ENCODE measurements at regions not wholly inside any gene's neighbourhood (a gene's known extent, or its start where the extent isn't known, plus 50 kb on each side); places are given as distances from the start of the nearest gene placed in this dataset.

DNA sequence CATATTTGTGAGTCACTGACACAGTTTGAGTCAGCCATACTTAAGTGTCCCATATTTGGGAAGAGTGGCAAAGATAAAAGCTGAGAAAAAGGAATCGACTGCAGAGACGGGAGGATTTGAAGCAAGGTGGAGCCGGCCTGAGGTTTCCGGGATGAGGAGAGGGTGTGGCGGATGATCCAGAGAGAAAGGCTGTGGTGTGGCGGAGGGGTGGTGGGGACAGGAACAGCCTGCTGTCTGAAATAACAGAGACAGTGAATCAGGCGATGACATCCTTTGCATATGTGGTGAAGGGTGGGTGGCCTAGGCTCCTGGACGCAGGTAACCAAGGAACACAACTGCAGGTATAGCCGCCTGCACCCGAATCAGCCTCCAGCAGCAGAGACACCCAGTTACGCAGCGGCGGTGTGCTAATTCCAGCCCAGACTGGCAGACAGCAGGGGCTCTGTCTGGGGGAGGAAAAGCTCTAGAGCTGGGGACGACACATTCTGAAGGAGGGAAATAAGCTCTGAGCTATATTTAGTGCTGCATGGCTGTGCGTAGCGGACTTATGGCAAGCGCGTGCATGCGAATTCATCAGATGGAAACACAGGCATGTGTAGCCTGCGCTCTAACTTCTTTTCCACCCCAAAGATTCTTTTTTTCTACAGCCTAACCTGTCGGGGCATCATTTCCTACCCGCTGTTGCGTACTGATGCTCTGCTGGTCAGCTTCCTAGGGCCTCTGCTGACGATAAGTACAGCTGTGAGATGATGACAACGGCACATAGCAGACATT, 62.7 kb upstream of the BARX2 start:
- TF ChIP-seq, protein P1, sequence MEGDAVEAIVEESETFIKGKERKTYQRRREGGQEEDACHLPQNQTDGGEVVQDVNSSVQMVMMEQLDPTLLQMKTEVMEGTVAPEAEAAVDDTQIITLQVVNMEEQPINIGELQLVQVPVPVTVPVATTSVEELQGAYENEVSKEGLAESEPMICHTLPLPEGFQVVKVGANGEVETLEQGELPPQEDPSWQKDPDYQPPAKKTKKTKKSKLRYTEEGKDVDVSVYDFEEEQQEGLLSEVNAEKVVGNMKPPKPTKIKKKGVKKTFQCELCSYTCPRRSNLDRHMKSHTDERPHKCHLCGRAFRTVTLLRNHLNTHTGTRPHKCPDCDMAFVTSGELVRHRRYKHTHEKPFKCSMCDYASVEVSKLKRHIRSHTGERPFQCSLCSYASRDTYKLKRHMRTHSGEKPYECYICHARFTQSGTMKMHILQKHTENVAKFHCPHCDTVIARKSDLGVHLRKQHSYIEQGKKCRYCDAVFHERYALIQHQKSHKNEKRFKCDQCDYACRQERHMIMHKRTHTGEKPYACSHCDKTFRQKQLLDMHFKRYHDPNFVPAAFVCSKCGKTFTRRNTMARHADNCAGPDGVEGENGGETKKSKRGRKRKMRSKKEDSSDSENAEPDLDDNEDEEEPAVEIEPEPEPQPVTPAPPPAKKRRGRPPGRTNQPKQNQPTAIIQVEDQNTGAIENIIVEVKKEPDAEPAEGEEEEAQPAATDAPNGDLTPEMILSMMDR (conservative IDR thresholded peaks at IDR 0.05; ENCODE audit: low read length): no peak
- no peak for TF ChIP-seq EZH2phosphoT487 (IDR thresholded peaks at IDR 0.05; ENCODE audit: borderline replicate concordance)
